ENCODE measurements at regions not wholly inside any gene's neighbourhood (a gene's known extent, or its start where the extent isn't known, plus 50 kb on each side); places are given as distances from the start of the nearest gene placed in this dataset.

- TF ChIP-seq POLR2A (IDR thresholded peaks at IDR 0.05), result no peak
- no peak for TF ChIP-seq CTCF (IDR thresholded peaks at IDR 0.05)
Measured at GRCh38 chr5:60340326-60340725, 359.6 kb downstream of the DEPDC1B start.
